ENCODE measurements at regions not wholly inside any gene's neighbourhood (a gene's known extent, or its start where the extent isn't known, plus 50 kb on each side); places are given as distances from the start of the nearest gene placed in this dataset.
"Not testable (repeated sequence)": the region's sequence is repeated elsewhere in the genome, so short reads cannot be mapped to it uniquely, and the experiment has no call there.

GRCh38 chrX:130563476-130563875 lies 161.7 kb downstream of the RBMX2 start:
- intact Hi-C loops (cut with DNase I), result no loop called here

GRCh38 chrX:130566028-130566683 lies 164.4 kb downstream of the RBMX2 start:
- Histone ChIP-seq H3K4me1 (no peaks in the 10 kb centered on the region), H3K9me3 (no peaks in the 10 kb centered on the region), H3K27ac (no peak overlapping the region), H3K27me3 (no peaks in the 10 kb centered on the region), H3K4me3 (no peak overlapping the region), H3K36me3 (no peaks in the 10 kb centered on the region)
- DNase-seq, result no peak
- no peak for TF ChIP-seq POLR2A (IDR thresholded peaks at IDR 0.05)
- no peak for TF ChIP-seq CTCF (IDR thresholded peaks at IDR 0.05)
- no peak for ATAC-seq
- intact Hi-C loops (cut with DNase I), result no loop called here
- WGBS (ENCODE audit: insufficient coverage, low coverage, low lambda C conversion rate, missing lambda C conversion rate), result 67% methylated on average over 4 of the region's 4 CpGs

More at GRCh38 chrX:130563476-130563875, 161.7 kb downstream of the RBMX2 start:
- Histone ChIP-seq H3K9me3 (no peaks in the 10 kb centered on the region), H3K36me3 (no peaks in the 10 kb centered on the region), H3K4me1 (no peaks in the 10 kb centered on the region), H3K27me3 (no peaks in the 10 kb centered on the region), H3K4me3 (no peak overlapping the region), H3K27ac (no peak overlapping the region)
- TF ChIP-seq CTCF (IDR thresholded peaks at IDR 0.05) (no peak), POLR2A (IDR thresholded peaks at IDR 0.05) (no peak)
- 50% methylated on average over 2 of the region's 2 CpGs for WGBS (ENCODE audit: insufficient coverage, low coverage, low lambda C conversion rate, missing lambda C conversion rate)
- ATAC-seq (no peak), DNase-seq (no peak)

- H3K4me1 ChIP-seq; H3K27ac ChIP-seq; H3K4me3 ChIP-seq; ATAC-seq; H3K27me3 ChIP-seq; DNase-seq; intact Hi-C loops (cut with DNase I); H3K9me3 ChIP-seq; H3K36me3 ChIP-seq: not testable (repeated sequence)
- WGBS (ENCODE audit: insufficient coverage, low coverage, low lambda C conversion rate, missing lambda C conversion rate), result no CpG with 5 or more reads among the region's 15 CpGs
Measured at GRCh38 chrX:130573030-130573429, 171.2 kb downstream of the RBMX2 start.

Data from right lobe of liver (tissue), 6 donors.